Stomach (tissue), 8 donors: ENCODE measurements at regions not wholly inside any gene's neighbourhood (a gene's known extent, or its start where the extent isn't known, plus 50 kb on each side); places are given as distances from the start of the nearest gene placed in this dataset.

Source experiments
- DNase-seq, 2 donors: peaks; one replicate each; pipeline versions ENCODE4 v3.0.0 to v3.0.0-alpha.2; 2013 to 2019
- H3K27ac ChIP-seq, 5 donors: fragments of 200-600 bp in 4 of 5; sonication (generic) in 4 of 5; one replicate each; pipeline ENCODE4 v1.5.1; 2013 to 2019; ENCODE audit warnings: mild to moderate bottlenecking in 1 of 5, moderate library complexity in 1 of 5
- H3K27me3 ChIP-seq, 3 donors: fragments of 200-600 bp; sonication (generic); one replicate each; pipeline ENCODE4 v1.5.1; 2017 to 2019; ENCODE audit warnings: mixed run types in 1 of 3
- H3K36me3 ChIP-seq, 4 donors: fragments of 200-600 bp; sonication (generic); 1 replicate in 3 of 4; 2 replicates in 1 of 4; pipeline ENCODE4 v1.5.1; 2016 to 2019
- H3K4me1 ChIP-seq, 4 donors: fragments of 200-600 bp; sonication (generic); one replicate each; pipeline ENCODE4 v1.5.1; 2016 to 2019
- H3K4me3 ChIP-seq, 4 donors: fragments of 200-600 bp; sonication (generic) in 3 of 4; one replicate each; pipeline ENCODE4 v1.5.1; 2016 to 2019; ENCODE audit warnings: mild to moderate bottlenecking in 1 of 4
- H3K9me3 ChIP-seq, 4 donors: fragments of 200-600 bp; sonication (generic); one replicate each; pipeline ENCODE4 v1.5.1; 2016 to 2019
- CTCF ChIP-seq, 7 experiments: fragments of 450-650 bp in 4 of 7; fragments of 200-600 bp in 3 of 7; sonication (generic) in 3 of 7; IDR thresholded peaks; one replicate each; pipeline ENCODE4 v1.5.1; 2016 to 2019; ENCODE audit warnings: antibody characterized with exemption in 7 of 7, control low read depth in 2 of 7, mild to moderate bottlenecking in 1 of 7
- EP300 ChIP-seq: sonication (generic); formaldehyde crosslinking; IDR thresholded peaks from one replicate; pipeline ENCODE4 v1.6.1; 2017; ENCODE audit warnings: antibody characterized with exemption
- POLR2A ChIP-seq, 4 donors: fragments of 450-650 bp; IDR thresholded peaks; one replicate each; pipeline ENCODE4 v1.6.1; 2016; ENCODE audit warnings: antibody characterized with exemption in 4 of 4, control low read depth in 2 of 4, mild to moderate bottlenecking in 1 of 4, moderate library complexity in 1 of 4
- POLR2AphosphoS5 ChIP-seq, 3 donors: sonication (generic); formaldehyde crosslinking; IDR thresholded peaks; one replicate each; pipeline ENCODE4 v1.6.1; 2016; ENCODE audit warnings: antibody characterized with exemption in 3 of 3
- WGBS, 5 donors: extraction: QIAGEN DNeasy Blood & Tissue Kit in 3 of 5; methylation state at CpG; one replicate each; pipeline versions ENCODE4 v1.1.5 to v1.1.7; 2013 to 2018; 5-methylcytosine and 5-hydroxymethylcytosine counted together
- intact Hi-C: fragments of 100-400 bp; cut with DNase I; formaldehyde crosslinking; loops from one replicate; pipeline ENCODE4 v1.15.1; 2023; ENCODE audit warnings: low total_unique reads
- donor health status: healthy with polysubstance abuse.
- donor health status: Bipolar disorder and iron deficiency.
- donor health status: healthy.

DNA sequence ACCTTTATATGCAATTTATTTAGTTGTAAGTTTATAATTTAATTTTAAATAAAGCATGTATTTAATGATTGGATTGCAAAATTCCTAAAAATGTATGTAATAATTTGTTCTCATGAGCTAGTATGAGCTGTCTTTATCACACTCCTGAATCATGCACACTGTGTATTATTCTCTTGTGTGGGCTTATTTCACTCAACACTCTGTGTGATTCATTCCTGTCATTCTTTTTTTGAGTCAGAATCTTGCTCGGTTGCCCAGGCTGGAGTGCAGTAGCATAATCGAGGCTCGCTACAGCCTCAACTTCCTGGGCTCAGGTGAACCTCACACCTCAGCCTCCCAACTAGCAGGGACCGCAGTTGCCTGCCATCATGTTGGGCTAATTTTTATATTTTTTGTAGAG, 123.1 kb upstream of the SLC34A2 start:
- H3K36me3 ChIP-seq: no peaks in the 10 kb centered on the region
- H3K27ac ChIP-seq: no peak overlapping the region
- no peak for TF ChIP-seq EP300
- TF ChIP-seq POLR2AphosphoS5 (IDR thresholded peaks at IDR 0.05): no peak
- TF ChIP-seq POLR2A (IDR thresholded peaks at IDR 0.05): no peak
- no peak for TF ChIP-seq CTCF (IDR thresholded peaks at IDR 0.05)
- no peak overlapping the region for H3K4me3 ChIP-seq
- no peaks in the 10 kb centered on the region for H3K27me3 ChIP-seq
- intact Hi-C loops: no loop called here
- peaks cover 0 to 10% (median 2%) of the 10 kb centered on the region in 4 donors for H3K4me1 ChIP-seq
- WGBS, 5 donors: 79 to 95% (median 85%) methylated on average over 4 of the region's 4 CpGs
- H3K9me3 ChIP-seq: no peaks in the 10 kb centered on the region
- no peak for DNase-seq

GRCh38 chr4:25533256-25533655, 122.4 kb upstream of the SLC34A2 start:
- no peak for DNase-seq
- no peak for TF ChIP-seq POLR2A (IDR thresholded peaks at IDR 0.05)
- no peak for TF ChIP-seq POLR2AphosphoS5 (IDR thresholded peaks at IDR 0.05)
- TF ChIP-seq CTCF (IDR thresholded peaks at IDR 0.05): no peak
- no peak for TF ChIP-seq EP300
- H3K4me3 ChIP-seq: no peak overlapping the region
- no peaks in the 10 kb centered on the region for H3K36me3 ChIP-seq
- intact Hi-C loops: no loop called here
- H3K9me3 ChIP-seq: no peaks in the 10 kb centered on the region
- H3K27me3 ChIP-seq: no peaks in the 10 kb centered on the region
- no peak overlapping the region for H3K27ac ChIP-seq
- peaks cover 0 to 10% (median 2%) of the 10 kb centered on the region in 4 donors for H3K4me1 ChIP-seq
- 77 to 91% (median 81%) methylated on average over 3 of the region's 3 CpGs for WGBS, 5 donors

- Histone ChIP-seq H3K4me1 (peaks cover 0 to 10% (median 2%) of the 10 kb centered on the region in 4 donors), H3K36me3 (no peaks in the 10 kb centered on the region), H3K27ac (no peak overlapping the region), H3K9me3 (no peaks in the 10 kb centered on the region), H3K27me3 (no peaks in the 10 kb centered on the region), H3K4me3 (no peak overlapping the region)
- intact Hi-C loops: no loop called here
- 47 to 54% (median 53%) methylated on average over 2 of the region's 2 CpGs for WGBS, 5 donors
- TF ChIP-seq CTCF (IDR thresholded peaks at IDR 0.05): no peak
- no peak for TF ChIP-seq EP300
- no peak for TF ChIP-seq POLR2AphosphoS5 (IDR thresholded peaks at IDR 0.05)
- TF ChIP-seq POLR2A (IDR thresholded peaks at IDR 0.05): no peak
- peak in 1 of 2 donors; percentile 62 for DNase-seq
Observed at GRCh38 chr4:25535278-25535677, 120.4 kb upstream of the SLC34A2 start.

GRCh38 chr4:25535701-25536473, 119.8 kb upstream of the SLC34A2 start:
- Histone ChIP-seq H3K27ac (no peak overlapping the region), H3K36me3 (no peaks in the 10 kb centered on the region), H3K27me3 (no peaks in the 10 kb centered on the region), H3K9me3 (no peaks in the 10 kb centered on the region), H3K4me1 (peaks cover 0 to 10% (median 4%) of the 10 kb centered on the region in 4 donors), H3K4me3 (no peak overlapping the region)
- 66 to 75% (median 73%) methylated on average over 10 of the region's 10 CpGs for WGBS, 5 donors
- no peak for DNase-seq
- intact Hi-C loops: no loop called here
- no peak for TF ChIP-seq EP300
- no peak for TF ChIP-seq CTCF (IDR thresholded peaks at IDR 0.05)
- no peak for TF ChIP-seq POLR2AphosphoS5 (IDR thresholded peaks at IDR 0.05)
- no peak for TF ChIP-seq POLR2A (IDR thresholded peaks at IDR 0.05)
